Naive thymus-derived CD4-positive, alpha-beta T cell (primary cell): ENCODE measurements at regions not wholly inside any gene's neighbourhood (a gene's known extent, or its start where the extent isn't known, plus 50 kb on each side); places are given as distances from the start of the nearest gene placed in this dataset.
"Not testable (repeated sequence)": the region's sequence is repeated elsewhere in the genome, so short reads cannot be mapped to it uniquely, and the experiment has no call there.

Source experiments
- ATAC-seq: fragments of 150-1000 bp; cut with Tn5 transposase; 2 replicates; pipeline ENCODE4 v1.10.0; 2021; ENCODE audit warnings: mild to moderate bottlenecking, moderate library complexity
- CTCF ChIA-PET: fragments of 350-600 bp; sonication (Branson Sonifier 250); formaldehyde crosslinking; loops from one replicate; lab custom pipeline; 2021; ENCODE audit warnings: antibody characterized with exemption; lab: Charles Lee
- POLR2A ChIA-PET: fragments of 350-600 bp; sonication (Branson Sonifier 250); formaldehyde crosslinking; loops from one replicate; lab custom pipeline; 2021; ENCODE audit warnings: antibody characterized with exemption, inconsistent platforms; lab: Charles Lee
- DNase-seq, 9 donors: peaks; one replicate each; pipeline versions ENCODE4 v3.0.0 to v3.0.0-alpha.2; 2020 to 2022; ENCODE audit warnings: mixed read lengths in 1 of 9
- H3K27ac ChIP-seq: one replicate; pipeline ENCODE4 v1.7.0; 2013; ENCODE audit warnings: mild to moderate bottlenecking, low read depth, low read length, moderate library complexity
- H3K27me3 ChIP-seq, 2 donors: one replicate each; pipeline ENCODE4 v1.7.0; 2013; ENCODE audit warnings: low read length in 2 of 2, mild to moderate bottlenecking in 2 of 2, moderate library complexity in 2 of 2; ENCODE audit not compliant: control insufficient read depth in 2 of 2, insufficient read depth in 2 of 2
- H3K36me3 ChIP-seq, 3 experiments: 1 replicate in 2 of 3; 2 replicates in 1 of 3; pipeline ENCODE4 v1.7.0; 2013; ENCODE audit warnings: low read length in 3 of 3, mild to moderate bottlenecking in 3 of 3, moderate library complexity in 1 of 3; ENCODE audit not compliant: insufficient read depth in 3 of 3, control insufficient read depth in 2 of 3
- H3K4me1 ChIP-seq, 2 donors: one replicate each; pipeline ENCODE4 v1.7.0; 2013; ENCODE audit warnings: low read length in 2 of 2, mild to moderate bottlenecking in 2 of 2, moderate library complexity in 1 of 2; ENCODE audit not compliant: control insufficient read depth in 2 of 2, insufficient read depth in 2 of 2
- H3K4me3 ChIP-seq: 2 replicates; pipeline ENCODE4 v1.7.0; 2013; ENCODE audit warnings: mild to moderate bottlenecking, low read length
- H3K9me3 ChIP-seq, 3 experiments: 1 replicate in 2 of 3; 2 replicates in 1 of 3; pipeline ENCODE4 v1.7.0; 2013; ENCODE audit warnings: low read length in 3 of 3; ENCODE audit not compliant: control insufficient read depth in 2 of 3
- H3K27ac Mint-ChIP-seq, 9 donors: one replicate each; pipeline ENCODE4 v1.8.0; 2020 to 2022; ENCODE audit warnings: mixed read lengths in 9 of 9, mild to moderate bottlenecking in 8 of 9, moderate library complexity in 5 of 9, inconsistent platforms in 2 of 9
- H3K27me3 Mint-ChIP-seq, 5 donors: one replicate each; pipeline ENCODE4 v1.8.0; 2021 to 2022; ENCODE audit warnings: mixed read lengths in 5 of 5, mild to moderate bottlenecking in 1 of 5
- H3K36me3 Mint-ChIP-seq, 5 donors: one replicate each; pipeline ENCODE4 v1.8.0; 2020 to 2022; ENCODE audit warnings: mixed read lengths in 5 of 5, mild to moderate bottlenecking in 3 of 5, inconsistent platforms in 1 of 5
- H3K4me1 Mint-ChIP-seq, 7 donors: one replicate each; pipeline ENCODE4 v1.8.0; 2020 to 2022; ENCODE audit warnings: mixed read lengths in 7 of 7, mild to moderate bottlenecking in 3 of 7, inconsistent platforms in 1 of 7
- H3K4me3 Mint-ChIP-seq, 10 donors: one replicate each; pipeline ENCODE4 v1.8.0; 2020 to 2022; ENCODE audit warnings: mild to moderate bottlenecking in 10 of 10, mixed read lengths in 10 of 10, moderate library complexity in 6 of 10, inconsistent platforms in 2 of 10
- H3K9me3 Mint-ChIP-seq, 11 donors: one replicate each; pipeline ENCODE4 v1.8.0; 2020 to 2022; ENCODE audit warnings: mixed read lengths in 11 of 11, mild to moderate bottlenecking in 4 of 11, inconsistent platforms in 1 of 11, moderate library complexity in 1 of 11
- intact Hi-C, 2 donors: fragments of 100-400 bp; cut with micrococcal nuclease; formaldehyde crosslinking; loops; one replicate each; pipeline ENCODE4 v1.15.1; 2023

DNA sequence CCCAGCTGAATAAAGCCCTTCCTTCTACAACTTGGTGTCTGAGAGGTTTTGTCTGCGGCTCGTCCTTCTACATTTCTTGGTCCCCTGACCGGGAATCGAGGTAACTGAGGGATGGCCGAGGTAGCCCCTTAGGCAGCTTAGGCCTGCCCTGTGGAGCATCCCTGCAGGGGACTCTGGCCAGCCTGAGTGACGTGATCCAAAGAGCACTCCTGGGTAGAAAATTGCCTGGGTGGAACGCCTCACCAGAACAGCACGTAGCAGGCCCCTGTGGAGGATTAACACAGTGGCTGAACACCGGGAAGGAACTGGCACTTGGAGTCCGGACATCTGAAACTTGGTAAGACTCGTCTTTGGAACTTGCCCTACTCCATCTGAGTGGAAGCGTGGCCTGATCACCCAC, 1078.5 kb upstream of the FAM98A start:
- H3K4me1 Mint-ChIP-seq, H3K27ac ChIP-seq, intact Hi-C loops, CTCF ChIA-PET, H3K27me3 ChIP-seq, H3K36me3 Mint-ChIP-seq, H3K36me3 ChIP-seq, H3K4me3 ChIP-seq, H3K27ac Mint-ChIP-seq, H3K4me1 ChIP-seq, H3K9me3 ChIP-seq, DNase-seq, H3K4me3 Mint-ChIP-seq, ATAC-seq, H3K27me3 Mint-ChIP-seq, POLR2A ChIA-PET: not testable (repeated sequence)
- H3K9me3 Mint-ChIP-seq: peaks cover 0 to 13% (median 0%) of the 10 kb centered on the region in 11 donors

DNA sequence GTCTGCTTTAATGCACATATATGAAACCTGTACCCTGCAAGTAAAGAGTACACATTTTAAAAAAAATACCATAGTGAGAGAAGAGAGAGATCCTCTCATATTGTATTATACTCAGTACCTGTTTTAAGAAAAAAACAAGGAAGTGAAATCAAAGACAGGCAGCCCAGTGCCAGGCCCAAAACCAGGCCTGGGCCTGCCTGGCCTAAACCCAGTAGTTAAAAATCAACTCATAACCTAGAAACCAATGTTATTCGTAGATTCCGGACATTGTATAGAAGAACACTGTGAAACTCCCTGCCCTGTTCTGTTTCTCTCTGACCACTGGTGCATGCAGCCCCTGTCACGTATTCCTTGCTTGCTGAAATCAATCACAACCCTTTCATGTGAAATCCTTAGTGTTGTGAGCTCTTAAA, 1078.0 kb upstream of the FAM98A start:
- H3K4me3 Mint-ChIP-seq, ATAC-seq, H3K4me1 Mint-ChIP-seq, H3K27me3 Mint-ChIP-seq, H3K27me3 ChIP-seq, intact Hi-C loops, H3K36me3 ChIP-seq, CTCF ChIA-PET, H3K36me3 Mint-ChIP-seq, H3K4me3 ChIP-seq, DNase-seq, H3K27ac Mint-ChIP-seq, H3K4me1 ChIP-seq, H3K9me3 ChIP-seq, H3K27ac ChIP-seq, POLR2A ChIA-PET: not testable (repeated sequence)
- peaks cover 0 to 13% (median 2%) of the 10 kb centered on the region in 11 donors for H3K9me3 Mint-ChIP-seq

DNA sequence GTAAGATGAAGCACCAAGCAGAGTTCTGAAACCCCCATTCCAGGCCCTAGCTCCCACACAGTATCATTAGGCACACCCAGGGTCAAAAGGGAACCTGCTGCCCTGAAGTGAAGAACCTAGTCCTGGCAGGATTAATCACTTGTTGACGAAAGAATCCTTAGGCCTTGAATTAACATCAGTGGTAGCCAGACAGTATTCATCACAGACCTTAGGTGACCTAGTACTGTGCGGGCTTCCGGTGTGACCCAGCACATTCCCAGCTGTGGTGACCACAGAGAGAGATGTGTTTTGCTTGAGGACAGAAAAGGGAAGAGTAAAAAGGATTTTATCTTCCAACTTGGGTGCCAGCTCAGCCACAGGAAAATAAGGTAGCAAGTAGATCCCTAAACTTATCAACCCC, 1071.4 kb upstream of the FAM98A start:
- ChIA-PET POLR2A (no interaction called here), CTCF (no interaction called here)
- no peak overlapping the region for H3K27ac ChIP-seq
- H3K27me3 ChIP-seq: no peaks in the 10 kb centered on the region
- no peaks in the 10 kb centered on the region for H3K9me3 ChIP-seq
- H3K4me3 ChIP-seq: no peak overlapping the region
- no peaks in the 10 kb centered on the region for H3K36me3 Mint-ChIP-seq
- no peaks in the 10 kb centered on the region for H3K36me3 ChIP-seq
- no peak for ATAC-seq
- no peak overlapping the region for H3K27ac Mint-ChIP-seq
- intact Hi-C loops: no loop called here
- H3K4me1 Mint-ChIP-seq: no peaks in the 10 kb centered on the region
- H3K4me1 ChIP-seq: no peaks in the 10 kb centered on the region
- H3K9me3 Mint-ChIP-seq: peaks cover 0 to 10% (median 2%) of the 10 kb centered on the region in 11 donors
- no peak for DNase-seq
- H3K27me3 Mint-ChIP-seq: no peaks in the 10 kb centered on the region
- no peak overlapping the region for H3K4me3 Mint-ChIP-seq

DNA sequence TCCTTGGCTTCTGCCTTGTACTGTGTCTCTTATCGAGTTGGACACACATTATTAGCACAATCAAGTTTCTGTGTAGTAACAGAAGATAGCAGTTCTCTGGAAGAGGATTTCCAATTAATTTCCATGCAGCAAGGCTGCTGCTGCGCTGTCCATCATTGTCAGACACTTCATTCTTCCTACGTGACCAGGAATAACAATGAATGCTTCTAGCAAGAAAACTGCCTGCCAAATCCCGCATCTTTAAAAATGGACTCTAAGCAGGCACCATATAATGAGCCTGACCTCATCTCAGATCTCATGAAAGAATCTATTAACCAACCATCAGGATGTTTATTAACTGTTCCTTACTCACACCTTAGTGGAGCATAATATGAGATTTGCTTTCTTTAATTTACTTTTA, 1067.7 kb upstream of the FAM98A start:
- H3K27me3 Mint-ChIP-seq: no peaks in the 10 kb centered on the region
- no peak overlapping the region for H3K27ac Mint-ChIP-seq
- no peaks in the 10 kb centered on the region for H3K4me1 ChIP-seq
- no peak overlapping the region for H3K27ac ChIP-seq
- POLR2A ChIA-PET: no interaction called here
- DNase-seq: no peak
- peaks cover 0 to 9% (median 2%) of the 10 kb centered on the region in 11 donors for H3K9me3 Mint-ChIP-seq
- H3K36me3 Mint-ChIP-seq: no peaks in the 10 kb centered on the region
- no peaks in the 10 kb centered on the region for H3K4me1 Mint-ChIP-seq
- H3K4me3 Mint-ChIP-seq: no peak overlapping the region
- ATAC-seq: no peak
- no peaks in the 10 kb centered on the region for H3K9me3 ChIP-seq
- CTCF ChIA-PET: no interaction called here
- H3K4me3 ChIP-seq: no peak overlapping the region
- no peaks in the 10 kb centered on the region for H3K27me3 ChIP-seq
- no peaks in the 10 kb centered on the region for H3K36me3 ChIP-seq
- intact Hi-C loops: no loop called here

DNA sequence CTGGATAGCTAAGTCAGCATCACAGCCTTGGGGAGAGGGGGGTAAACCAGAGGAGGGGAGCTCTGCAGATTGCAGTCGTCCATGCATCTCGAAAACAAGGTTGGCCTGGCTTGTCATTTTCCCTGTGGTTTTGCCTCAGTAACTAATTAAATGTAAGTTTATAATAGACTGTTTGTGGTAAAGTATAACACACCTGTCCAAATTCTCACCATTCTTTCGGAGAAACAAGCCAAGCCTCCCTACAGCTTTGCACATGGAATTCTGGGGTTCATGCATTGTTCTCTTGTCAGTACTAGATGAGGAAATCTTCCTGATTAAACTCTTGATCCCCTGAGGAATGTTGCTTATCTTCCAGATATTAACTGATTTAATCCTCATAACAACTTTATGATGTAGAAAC, 1065.2 kb upstream of the FAM98A start:
- Histone ChIP-seq H3K27me3 (no peaks in the 10 kb centered on the region), H3K36me3 (no peaks in the 10 kb centered on the region), H3K9me3 (no peaks in the 10 kb centered on the region), H3K27ac (no peak overlapping the region), H3K4me1 (no peaks in the 10 kb centered on the region), H3K4me3 (no peak overlapping the region)
- Mint-ChIP-seq H3K9me3 (peaks cover 0 to 9% (median 0%) of the 10 kb centered on the region in 11 donors), H3K4me3 (no peak overlapping the region), H3K36me3 (no peaks in the 10 kb centered on the region), H3K27me3 (no peaks in the 10 kb centered on the region), H3K27ac (no peak overlapping the region), H3K4me1 (no peaks in the 10 kb centered on the region)
- ATAC-seq: no peak
- no peak for DNase-seq
- ChIA-PET CTCF (no interaction called here), POLR2A (no interaction called here)
- intact Hi-C loops: no loop called here

DNA sequence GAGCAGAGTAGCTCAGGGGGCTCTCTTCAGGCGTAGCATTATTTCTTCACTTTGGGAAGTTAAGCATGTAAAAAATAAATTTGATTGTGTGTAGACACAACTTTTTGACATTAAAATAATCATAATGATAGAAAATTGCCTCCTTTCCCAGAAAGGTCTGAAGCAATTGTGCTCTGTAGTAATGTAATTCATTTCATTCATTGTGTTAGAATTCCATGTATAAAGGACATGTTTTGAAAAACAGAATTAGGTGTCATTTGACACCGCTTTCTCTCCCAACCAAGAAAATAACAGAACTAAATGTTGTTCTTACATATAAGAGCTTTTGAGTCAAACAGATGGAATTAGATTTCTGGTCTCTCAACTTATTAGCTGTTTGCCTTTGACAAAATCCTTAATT, 1064.2 kb upstream of the FAM98A start:
- Histone ChIP-seq H3K27me3 (no peaks in the 10 kb centered on the region), H3K9me3 (no peaks in the 10 kb centered on the region), H3K4me1 (no peaks in the 10 kb centered on the region), H3K4me3 (no peak overlapping the region), H3K27ac (no peak overlapping the region), H3K36me3 (no peaks in the 10 kb centered on the region)
- Mint-ChIP-seq H3K4me1 (no peaks in the 10 kb centered on the region), H3K4me3 (no peak overlapping the region), H3K27me3 (no peaks in the 10 kb centered on the region), H3K27ac (no peak overlapping the region), H3K9me3 (peaks cover 0 to 9% (median 0%) of the 10 kb centered on the region in 11 donors), H3K36me3 (no peaks in the 10 kb centered on the region)
- ChIA-PET CTCF (no interaction called here), POLR2A (no interaction called here)
- ATAC-seq (no peak), DNase-seq (no peak)
- intact Hi-C loops: no loop called here

DNA sequence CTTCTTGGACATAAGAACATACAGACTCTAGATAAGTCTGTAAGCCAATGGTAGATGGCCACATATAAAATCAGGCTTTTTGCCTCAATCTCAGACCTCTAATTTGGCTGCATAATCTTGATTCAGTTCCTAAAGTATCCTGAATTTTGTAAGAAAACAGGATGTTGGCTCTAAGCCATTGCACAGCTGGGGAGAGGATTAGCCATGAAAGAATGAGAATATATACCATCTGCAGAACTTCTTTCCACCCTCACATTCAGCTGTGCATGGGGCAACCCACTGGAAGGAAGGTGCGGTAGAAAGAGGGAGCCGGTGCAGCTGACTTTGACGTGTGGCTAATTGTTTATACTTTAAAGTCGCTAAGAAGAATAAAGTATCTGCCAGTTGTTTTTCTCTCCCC, 1061.6 kb upstream of the FAM98A start:
- Histone ChIP-seq H3K4me3 (no peak overlapping the region), H3K27ac (no peak overlapping the region), H3K27me3 (no peaks in the 10 kb centered on the region), H3K4me1 (no peaks in the 10 kb centered on the region), H3K36me3 (no peaks in the 10 kb centered on the region), H3K9me3 (no peaks in the 10 kb centered on the region)
- ATAC-seq: no peak
- ChIA-PET POLR2A (no interaction called here), CTCF (no interaction called here)
- intact Hi-C loops: no loop called here
- Mint-ChIP-seq H3K36me3 (no peaks in the 10 kb centered on the region), H3K27me3 (no peaks in the 10 kb centered on the region), H3K27ac (no peak overlapping the region), H3K4me1 (no peaks in the 10 kb centered on the region), H3K4me3 (no peak overlapping the region), H3K9me3 (peaks cover 0 to 9% (median 3%) of the 10 kb centered on the region in 11 donors)
- DNase-seq: no peak
